Amniotic stem cell (primary cell): ENCODE measurements at regions not wholly inside any gene's neighbourhood (a gene's known extent, or its start where the extent isn't known, plus 50 kb on each side); places are given as distances from the start of the nearest gene placed in this dataset.

Experiments
- DNase-seq: peaks from one replicate; lab custom pipeline; 2025; lab: John Stamatoyannopoulos, UW

DNA sequence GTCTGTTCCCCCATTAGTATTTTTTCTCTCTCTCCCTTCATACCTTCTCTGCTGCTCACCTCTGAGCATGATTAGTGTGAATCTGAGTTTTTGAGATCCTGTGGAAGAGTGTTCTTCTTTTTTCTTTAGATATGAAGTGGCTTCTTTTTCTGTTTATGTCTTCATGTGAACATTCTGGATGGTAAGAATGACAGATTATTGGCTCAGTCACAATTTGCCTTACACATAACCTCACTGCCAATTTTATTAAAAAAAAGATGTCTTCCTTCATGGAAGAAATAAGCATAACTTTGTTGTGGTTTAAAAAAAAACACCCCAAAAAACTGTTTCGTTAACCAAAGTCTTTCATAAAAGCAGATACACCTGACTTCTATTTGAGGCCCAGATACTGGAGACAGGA, 539.1 kb downstream of the PLCL1 start:
- no peak for DNase-seq

- DNase-seq = no peak
These were observed 536.5 kb downstream of the PLCL1 start for GRCh38 chr2:198340846-198341245.

- DNase-seq = no peak
These were observed 534.7 kb downstream of the PLCL1 start for GRCh38 chr2:198339116-198339515.

GRCh38 chr2:198337368-198337767, 533.0 kb downstream of the PLCL1 start:
- DNase-seq = no peak

DNA sequence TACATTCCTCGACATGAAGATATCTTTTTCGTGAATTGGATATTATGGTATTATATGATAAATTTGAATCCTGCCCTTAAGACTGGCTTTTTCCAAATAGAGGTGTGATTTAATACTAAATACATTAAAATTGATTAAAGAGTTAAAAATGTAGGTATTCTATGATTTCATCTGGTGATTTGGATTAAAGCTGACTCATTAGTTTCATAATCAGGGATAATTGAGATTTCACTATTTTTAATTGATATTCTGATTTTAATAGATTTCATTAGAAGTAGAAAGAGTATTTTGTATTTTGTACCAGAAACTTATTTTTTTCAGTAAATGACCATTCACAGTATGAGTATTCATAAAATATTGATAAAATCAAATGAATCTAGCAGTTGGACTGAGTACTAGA, 524.1 kb downstream of the PLCL1 start:
- no peak for DNase-seq

DNA sequence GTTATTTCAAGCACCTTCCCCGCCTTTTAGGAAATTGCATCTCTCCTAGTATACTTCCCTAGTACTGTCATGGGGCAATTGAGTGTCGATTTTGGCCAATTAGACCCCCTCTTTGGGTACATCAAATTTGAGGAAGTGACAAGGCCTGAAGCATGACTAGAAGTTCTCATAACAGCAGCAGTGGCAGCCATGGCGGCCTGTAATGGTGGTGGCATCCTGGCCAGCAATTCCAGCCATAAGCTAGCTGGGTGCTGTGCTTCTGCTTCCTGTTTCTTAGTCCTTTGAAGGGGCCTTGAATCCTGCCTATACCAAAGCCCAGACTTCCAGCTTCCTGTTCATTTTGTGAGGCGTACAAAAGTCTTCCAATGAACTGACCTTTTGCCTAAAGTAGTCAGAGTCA, 523.1 kb downstream of the PLCL1 start:
- no peak for DNase-seq

- DNase-seq = no peak
These were observed 522.0 kb downstream of the PLCL1 start for GRCh38 chr2:198326431-198326830.

- DNase-seq = no peak
These were observed 521.0 kb downstream of the PLCL1 start for GRCh38 chr2:198325359-198325758.

- no peak for DNase-seq
These were observed 519.7 kb downstream of the PLCL1 start for GRCh38 chr2:198324071-198324470.

GRCh38 chr2:198322275-198322674, 517.9 kb downstream of the PLCL1 start:
- DNase-seq = no peak

- DNase-seq = no peak
These were observed 517.2 kb downstream of the PLCL1 start for GRCh38 chr2:198321522-198322088.

GRCh38 chr2:198316852-198317396, 512.5 kb downstream of the PLCL1 start:
- DNase-seq = no peak

DNA sequence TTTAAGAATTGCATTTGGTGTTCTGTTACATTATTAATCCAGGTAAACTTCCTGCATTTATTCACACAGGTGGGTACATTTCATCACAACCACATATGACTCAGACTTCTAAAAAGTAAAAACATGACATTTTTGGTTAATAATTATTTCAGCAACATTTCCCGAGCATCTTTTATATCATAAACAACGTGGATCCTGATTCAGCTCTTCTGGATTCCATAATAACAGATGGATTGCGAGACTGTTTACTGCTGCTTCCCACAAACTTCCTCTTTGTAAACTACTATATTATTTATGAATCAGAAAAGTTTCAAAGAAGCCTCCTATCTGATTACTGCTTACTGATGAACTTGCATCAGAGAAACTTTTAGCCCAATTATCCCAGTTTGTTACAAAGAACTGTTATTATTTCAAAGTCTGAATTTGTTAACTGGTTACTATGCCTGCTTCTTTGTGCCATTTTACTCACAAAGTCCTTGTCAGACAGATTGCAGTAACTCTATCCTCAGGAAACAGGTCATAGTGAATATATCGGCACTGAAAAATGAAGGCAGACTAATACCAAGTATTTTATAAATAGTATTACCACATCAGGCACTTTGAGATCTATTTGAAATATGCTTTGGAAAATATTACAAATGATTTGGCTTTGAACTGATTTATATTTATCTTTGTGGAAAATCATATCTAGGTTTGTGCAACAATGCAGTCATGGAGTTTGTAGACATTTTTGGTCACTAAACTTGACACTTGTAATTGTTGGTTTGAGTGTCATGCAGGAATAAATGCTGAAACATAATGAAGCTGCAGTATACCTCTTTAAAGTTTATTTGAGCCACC, 511.6 kb downstream of the PLCL1 start:
- DNase-seq = no peak

DNA sequence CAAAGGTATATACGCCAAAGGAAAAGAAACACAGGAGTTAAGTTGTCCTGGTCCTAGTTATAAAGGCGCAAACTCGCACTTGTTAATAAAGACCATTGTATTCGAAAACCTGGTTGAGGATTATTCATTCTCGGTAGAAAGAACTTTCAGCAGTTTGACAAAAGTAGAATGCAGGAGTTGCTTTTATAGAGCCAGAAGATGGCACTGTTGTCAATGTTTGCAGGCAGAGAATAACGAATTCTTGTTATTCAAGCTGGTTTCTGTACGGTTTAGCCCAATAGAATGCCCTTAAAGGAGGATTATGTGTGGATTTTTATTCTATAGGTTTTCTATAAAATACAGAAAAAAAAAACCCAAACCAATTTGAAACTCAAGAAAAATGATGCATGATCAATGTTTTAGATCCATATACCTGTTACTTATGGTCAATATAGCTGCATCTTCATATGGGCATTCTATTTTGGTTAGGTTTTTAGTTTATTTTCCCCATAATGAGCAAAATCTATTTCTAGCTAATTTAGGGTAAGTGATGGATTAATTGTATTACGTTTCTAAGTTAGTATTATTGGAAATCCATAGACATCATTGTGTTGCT, 510.3 kb downstream of the PLCL1 start:
- peak; percentile 54 for DNase-seq

DNA sequence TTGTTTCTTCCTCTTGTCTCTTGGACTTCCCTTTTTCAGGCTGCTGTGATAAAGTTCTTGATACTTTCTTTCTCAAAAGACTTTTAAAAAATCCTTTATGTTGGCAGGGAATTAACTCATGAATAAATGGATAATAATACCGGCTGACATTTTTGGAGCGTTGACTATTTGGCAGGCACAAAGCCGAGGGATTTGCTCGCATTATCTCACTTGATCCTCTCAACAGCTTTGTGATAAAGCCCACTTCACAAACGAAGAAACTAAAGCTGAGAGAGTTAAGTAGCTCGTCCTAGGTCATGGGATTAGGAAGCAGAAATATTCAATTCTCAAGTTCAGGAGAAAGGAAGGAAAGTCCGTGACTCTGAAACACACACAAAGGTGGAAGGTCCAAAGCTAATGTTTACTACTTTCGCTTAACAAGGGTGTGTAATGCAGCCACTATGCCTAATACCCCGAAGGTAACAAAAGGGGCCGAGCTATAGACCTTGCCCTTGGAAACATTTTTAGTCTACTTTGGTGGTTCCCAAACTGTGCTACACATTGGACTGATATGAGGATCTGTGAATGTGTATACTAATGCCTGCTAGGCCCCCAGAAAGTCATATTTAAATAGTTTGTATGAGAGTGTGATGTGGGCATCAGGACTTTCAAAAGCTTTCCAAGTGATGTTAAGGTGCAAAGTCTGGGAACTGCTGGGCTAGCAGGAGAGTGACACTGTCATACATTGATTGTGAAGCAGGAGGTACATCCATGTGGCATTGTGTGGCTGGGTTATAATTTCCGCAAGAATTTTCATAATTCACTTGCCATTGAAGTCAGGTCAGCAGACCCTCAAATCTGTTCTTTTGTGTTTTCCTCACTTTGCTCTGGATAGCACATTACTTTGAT, 508.4 kb downstream of the PLCL1 start:
- no peak for DNase-seq

- no peak for DNase-seq
These were observed 506.6 kb downstream of the PLCL1 start for GRCh38 chr2:198311020-198311419.

DNA sequence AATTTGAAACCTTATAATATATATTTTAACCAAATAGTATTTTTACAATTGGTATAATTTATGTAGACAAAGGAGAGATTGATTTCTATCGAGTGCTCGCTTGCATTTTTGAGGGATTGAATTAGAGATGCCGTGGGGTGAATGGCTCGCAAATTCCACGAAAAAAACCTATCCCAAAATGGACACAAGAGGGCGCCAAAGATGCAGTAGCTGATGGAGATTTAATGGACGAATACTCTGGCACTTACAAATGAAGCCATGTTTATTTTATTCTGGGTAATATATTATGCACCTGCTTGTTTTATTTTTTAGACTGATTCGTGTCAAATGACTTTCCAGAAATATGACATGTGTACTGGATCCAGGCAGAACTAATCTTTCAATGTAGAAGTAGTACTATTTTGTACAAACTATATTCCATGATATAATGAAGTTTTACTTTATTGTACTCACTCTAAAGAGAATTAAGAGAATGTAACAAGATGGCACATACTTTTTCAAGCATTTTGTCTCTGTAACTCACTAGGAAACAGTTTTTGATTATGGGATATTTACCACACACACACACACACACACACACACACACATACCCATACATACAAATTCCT, 505.4 kb downstream of the PLCL1 start:
- DNase-seq = no peak

GRCh38 chr2:198309081-198309480, 504.7 kb downstream of the PLCL1 start:
- DNase-seq = no peak

DNA sequence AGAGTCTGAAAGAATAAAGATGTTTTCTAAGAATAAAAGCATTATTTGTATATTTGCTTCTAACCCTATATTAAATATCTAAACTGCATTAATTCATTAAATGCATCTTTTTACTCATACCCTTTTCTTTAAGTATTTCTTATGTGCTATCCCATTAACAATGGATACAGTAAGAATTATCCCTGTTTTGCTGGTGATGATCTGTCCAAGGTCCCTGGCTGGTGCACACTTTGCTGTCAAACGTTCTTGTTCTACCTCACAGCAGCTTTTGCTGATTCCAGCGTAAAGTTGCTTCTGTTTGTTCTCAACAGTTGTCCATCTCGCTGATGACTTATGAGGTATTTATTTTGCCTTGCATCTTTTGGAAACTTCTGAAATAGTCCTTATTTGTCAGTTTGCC, 504.0 kb downstream of the PLCL1 start:
- no peak for DNase-seq

GRCh38 chr2:198307093-198307492, 502.7 kb downstream of the PLCL1 start:
- DNase-seq = no peak

DNA sequence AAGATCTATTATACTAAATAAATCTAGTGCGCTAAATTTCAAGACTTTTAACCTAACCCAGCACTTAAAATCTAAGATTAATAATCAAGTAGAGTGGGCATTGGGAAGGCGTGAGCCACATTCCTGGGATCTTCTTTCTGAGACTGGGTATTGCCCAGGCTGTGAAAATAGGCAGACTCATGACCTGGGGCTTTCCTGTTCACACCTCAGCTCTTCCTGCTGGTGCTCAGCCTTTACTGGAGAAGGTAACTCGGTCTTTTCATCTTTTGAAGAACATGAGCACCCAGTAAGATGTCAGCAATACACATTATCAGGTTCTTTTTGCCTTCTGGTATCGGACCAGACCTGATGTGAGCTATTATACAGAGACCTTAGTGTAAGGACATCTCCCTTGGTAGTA, 500.5 kb downstream of the PLCL1 start:
- no peak for DNase-seq

GRCh38 chr2:198297350-198297749, 493.0 kb downstream of the PLCL1 start:
- DNase-seq = no peak
